ENCODE measurements at regions not wholly inside any gene's neighbourhood (a gene's known extent, or its start where the extent isn't known, plus 50 kb on each side); places are given as distances from the start of the nearest gene placed in this dataset.

GRCh38 chrX:99705701-99706100 is 704.4 kb downstream of the PCDH19 start:
- DNase-seq (ENCODE audit: low spot score): no peak
- Histone ChIP-seq H3K36me3 (ENCODE audit: insufficient read depth, low read length, poor library complexity, severe bottlenecking) (no peaks in the 10 kb centered on the region), H3K9me3 (ENCODE audit: low read depth, low read length, poor library complexity, severe bottlenecking) (no peaks in the 10 kb centered on the region), H3K4me3 (ENCODE audit: low read depth, low read length, poor library complexity, severe bottlenecking) (no peak overlapping the region), H3K4me1 (ENCODE audit: insufficient read depth, low read length, poor library complexity, severe bottlenecking) (no peaks in the 10 kb centered on the region), H3K27me3 (replicated peaks; ENCODE audit: insufficient read depth, low read depth, low read length, poor library complexity) (no peaks in the 10 kb centered on the region), H3K27ac (ENCODE audit: low read depth, low read length, poor library complexity, severe bottlenecking) (no peak overlapping the region)
- ChIA-PET CTCF (no interaction called here), POLR2A (ENCODE audit: low non-redundant PET) (no interaction called here)
- intact Hi-C loops (cut with micrococcal nuclease; ENCODE audit: unreplicated experiment): no loop called here
- no peak for TF ChIP-seq CTCF (conservative IDR thresholded peaks at IDR 0.05; ENCODE audit: low read depth, low read length)
- TF ChIP-seq EZH2 (IDR thresholded peaks at IDR 0.05; ENCODE audit: borderline replicate concordance, low read depth, low read length, poor library complexity, severe bottlenecking): no peak
- BruUV-seq (replicated peaks): no TSS peak

GRCh38 chrX:99703473-99703872 is 706.6 kb downstream of the PCDH19 start:
- DNase-seq (ENCODE audit: low spot score): no peak
- TF ChIP-seq CTCF (conservative IDR thresholded peaks at IDR 0.05; ENCODE audit: low read depth, low read length): no peak
- no peak for TF ChIP-seq EZH2 (IDR thresholded peaks at IDR 0.05; ENCODE audit: borderline replicate concordance, low read depth, low read length, poor library complexity, severe bottlenecking)
- Histone ChIP-seq H3K9me3 (ENCODE audit: low read depth, low read length, poor library complexity, severe bottlenecking) (no peaks in the 10 kb centered on the region), H3K27me3 (replicated peaks; ENCODE audit: insufficient read depth, low read depth, low read length, poor library complexity) (no peaks in the 10 kb centered on the region), H3K27ac (ENCODE audit: low read depth, low read length, poor library complexity, severe bottlenecking) (no peak overlapping the region), H3K4me3 (ENCODE audit: low read depth, low read length, poor library complexity, severe bottlenecking) (no peak overlapping the region), H3K36me3 (ENCODE audit: insufficient read depth, low read length, poor library complexity, severe bottlenecking) (no peaks in the 10 kb centered on the region), H3K4me1 (ENCODE audit: insufficient read depth, low read length, poor library complexity, severe bottlenecking) (no peaks in the 10 kb centered on the region)
- intact Hi-C loops (cut with micrococcal nuclease; ENCODE audit: unreplicated experiment): no loop called here
- BruUV-seq (replicated peaks): no TSS peak
- ChIA-PET POLR2A (ENCODE audit: low non-redundant PET) (no interaction called here), CTCF (no interaction called here)

- CTCF ChIA-PET: no interaction called here
- intact Hi-C loops (cut with micrococcal nuclease; ENCODE audit: unreplicated experiment): no loop called here
Observed at GRCh38 chrX:99698451-99698850, 711.6 kb downstream of the PCDH19 start.

More at GRCh38 chrX:99698451-99698850, 711.6 kb downstream of the PCDH19 start:
- no TSS peak for BruUV-seq (replicated peaks)
- POLR2A ChIA-PET (ENCODE audit: low non-redundant PET): no interaction called here
- TF ChIP-seq CTCF (conservative IDR thresholded peaks at IDR 0.05; ENCODE audit: low read depth, low read length): no peak
- TF ChIP-seq EZH2 (IDR thresholded peaks at IDR 0.05; ENCODE audit: borderline replicate concordance, low read depth, low read length, poor library complexity, severe bottlenecking): no peak
- Histone ChIP-seq H3K4me1 (ENCODE audit: insufficient read depth, low read length, poor library complexity, severe bottlenecking) (no peaks in the 10 kb centered on the region), H3K9me3 (ENCODE audit: low read depth, low read length, poor library complexity, severe bottlenecking) (no peaks in the 10 kb centered on the region), H3K36me3 (ENCODE audit: insufficient read depth, low read length, poor library complexity, severe bottlenecking) (no peaks in the 10 kb centered on the region), H3K27me3 (replicated peaks; ENCODE audit: insufficient read depth, low read depth, low read length, poor library complexity) (no peaks in the 10 kb centered on the region), H3K4me3 (ENCODE audit: low read depth, low read length, poor library complexity, severe bottlenecking) (no peak overlapping the region), H3K27ac (ENCODE audit: low read depth, low read length, poor library complexity, severe bottlenecking) (no peak overlapping the region)
- DNase-seq (ENCODE audit: low spot score): no peak

Data from A673 (cell line).